BLaER1 treated with 17β-estradiol and CSF1 and Interleukin-3, amounts not matched to agents 10 nM and 100 nM (cell line): ENCODE measurements at regions not wholly inside any gene's neighbourhood (a gene's known extent, or its start where the extent isn't known, plus 50 kb on each side); places are given as distances from the start of the nearest gene placed in this dataset.

Source experiments
- H3K27ac ChIP-seq, 11 experiments: shearing (Covaris generic); formaldehyde crosslinking; 2 replicates each; pipeline ENCODE4 v1.8.1; 2022
- H3K27me3 ChIP-seq, 11 experiments: shearing (Covaris generic); formaldehyde crosslinking; 2 replicates each; pipeline ENCODE4 v1.8.1; 2022
- H3K36me3 ChIP-seq, 11 experiments: shearing (Covaris generic); formaldehyde crosslinking; 2 replicates each; pipeline ENCODE4 v1.8.1; 2022
- H3K4me1 ChIP-seq, 10 experiments: shearing (Covaris generic); formaldehyde crosslinking; 2 replicates each; pipeline ENCODE4 v1.8.1; 2022
- H3K4me2 ChIP-seq, 11 experiments: shearing (Covaris generic); formaldehyde crosslinking; 2 replicates each; pipeline ENCODE4 v1.8.1; 2022
- H3K4me3 ChIP-seq, 10 experiments: shearing (Covaris generic); formaldehyde crosslinking; 2 replicates each; pipeline ENCODE4 v1.8.1; 2022
- H3K9ac ChIP-seq, 11 experiments: shearing (Covaris generic); formaldehyde crosslinking; 2 replicates each; pipeline ENCODE4 v1.8.1; 2022
- H3K9me3 ChIP-seq, 11 experiments: shearing (Covaris generic); formaldehyde crosslinking; replicated peaks in 1 of 11; 2 replicates each; pipeline ENCODE4 v1.8.1; 2022
- H4K20me1 ChIP-seq, 11 experiments: shearing (Covaris generic); formaldehyde crosslinking; 2 replicates each; pipeline ENCODE4 v1.8.1; 2022
- Cebpa-rat ChIP-seq, 11 experiments: shearing (Covaris generic); IDR thresholded peaks; 2 replicates each; pipeline ENCODE4 v1.8.1; 2022

DNA sequence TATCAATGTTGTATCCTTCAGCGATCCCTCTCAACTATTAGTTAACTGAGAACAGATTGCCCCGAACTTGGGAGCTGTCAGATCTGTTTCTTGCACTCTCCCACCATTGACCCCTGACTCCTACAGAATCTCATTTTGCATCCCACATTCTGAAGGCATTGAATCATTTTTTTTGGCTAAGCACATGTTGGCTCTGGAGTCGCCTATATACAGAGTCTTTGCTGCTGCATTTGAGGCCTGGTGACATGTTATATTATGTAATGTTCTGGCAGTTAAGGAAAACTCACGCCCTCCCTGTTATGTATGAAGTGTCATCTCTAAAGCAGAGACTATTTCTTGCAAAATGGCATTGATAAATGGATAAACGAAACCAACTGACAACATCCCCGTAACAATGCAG, 159.2 kb upstream of the ITGB1 start:
- H4K20me1 ChIP-seq: no peaks in the 10 kb centered on the region
- peak overlapping the region in 2 of 11 experiments; percentile 20 to 34; a peak in 3 of 22 replicates for H3K27ac ChIP-seq
- peaks cover 0 to 8% (median 0%) of the 10 kb centered on the region in 11 experiments; a peak in 2 of 22 replicates for H3K9me3 ChIP-seq
- no peak overlapping the region for H3K9ac ChIP-seq
- H3K4me2 ChIP-seq: peak overlapping the region in 9 of 11 experiments; percentile 28 to 48 (median 33); a peak in 15 of 22 replicates
- H3K36me3 ChIP-seq: no peaks in the 10 kb centered on the region
- no peak overlapping the region for H3K4me3 ChIP-seq
- H3K4me1 ChIP-seq: peaks cover 26 to 57% (median 43%) of the 10 kb centered on the region in 10 experiments
- H3K27me3 ChIP-seq: no peaks in the 10 kb centered on the region
- TF ChIP-seq Cebpa-rat (IDR thresholded peaks at IDR 0.05): no peak

DNA sequence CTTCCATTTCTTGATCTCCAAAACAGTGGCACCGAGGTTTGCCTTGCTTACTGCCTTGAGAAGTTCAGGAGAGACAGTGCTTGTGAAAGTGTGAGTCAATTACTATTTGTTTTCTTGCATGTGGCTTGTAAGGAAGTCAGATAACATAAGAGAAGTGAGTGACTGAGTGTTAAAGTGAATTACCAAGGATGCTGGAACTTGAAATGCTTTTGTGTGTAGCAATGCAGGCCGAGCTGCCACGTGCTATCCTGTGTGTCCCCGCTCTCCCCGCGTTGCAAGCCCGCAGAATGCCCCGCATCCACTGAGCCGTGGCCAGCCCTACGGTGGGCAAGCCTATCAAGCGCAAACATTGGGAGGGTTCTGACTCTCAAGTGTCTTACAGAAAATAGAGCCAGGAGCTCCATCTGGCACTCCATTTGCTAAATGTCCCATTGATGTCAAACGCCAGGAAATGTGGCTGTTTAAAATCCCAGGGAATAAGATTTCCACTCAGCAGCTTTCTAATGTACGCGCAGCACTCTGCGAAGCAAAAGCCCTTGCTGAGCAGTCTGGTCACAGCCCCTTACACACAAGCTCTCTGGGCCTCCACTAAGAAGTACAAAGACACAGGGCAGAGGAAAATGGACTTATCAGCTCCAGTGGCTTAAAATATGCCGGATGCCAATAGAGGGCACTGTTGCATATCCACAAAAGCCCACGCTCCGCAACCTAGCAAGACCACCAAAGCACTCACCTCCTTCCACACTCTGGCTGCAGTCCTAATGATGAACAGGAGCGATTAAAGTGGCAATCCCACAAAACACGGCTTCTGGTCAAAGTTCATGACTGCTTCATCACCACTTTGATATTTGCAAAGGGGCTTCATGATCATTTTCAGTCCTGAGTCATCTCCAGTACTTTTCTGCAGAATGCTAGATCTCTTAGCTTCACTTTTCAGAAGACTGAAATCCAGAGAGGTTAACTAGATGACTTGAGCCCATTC, 158.0 kb upstream of the ITGB1 start:
- H3K27me3 ChIP-seq: no peaks in the 10 kb centered on the region
- TF ChIP-seq Cebpa-rat (IDR thresholded peaks at IDR 0.05): no peak
- peaks cover 33 to 64% (median 49%) of the 10 kb centered on the region in 10 experiments for H3K4me1 ChIP-seq
- H4K20me1 ChIP-seq: no peaks in the 10 kb centered on the region
- H3K9me3 ChIP-seq: peaks cover 0 to 10% (median 0%) of the 10 kb centered on the region in 11 experiments; a peak in 3 of 22 replicates
- peak overlapping the region in 6 of 11 experiments; percentile 3 to 29 (median 18); a peak in 6 of 22 replicates for H3K27ac ChIP-seq
- no peaks in the 10 kb centered on the region for H3K36me3 ChIP-seq
- H3K4me2 ChIP-seq: peak overlapping the region in 10 of 11 experiments; percentile 4 to 76 (median 47); a peak in 17 of 22 replicates
- H3K4me3 ChIP-seq: no peak overlapping the region
- no peak overlapping the region for H3K9ac ChIP-seq

GRCh38 chr10:33114451-33114952, 156.5 kb upstream of the ITGB1 start:
- H3K9ac ChIP-seq: no peak overlapping the region
- peaks cover 48 to 79% (median 64%) of the 10 kb centered on the region in 10 experiments for H3K4me1 ChIP-seq
- H3K4me2 ChIP-seq: peak overlapping the region; percentile 37 to 76 (median 65)
- H3K27ac ChIP-seq: peak overlapping the region in 9 of 11 experiments; percentile 11 to 57 (median 45); a peak in 14 of 22 replicates
- no peaks in the 10 kb centered on the region for H3K36me3 ChIP-seq
- H3K4me3 ChIP-seq: no peak overlapping the region
- peaks cover 0 to 10% (median 0%) of the 10 kb centered on the region in 11 experiments; a peak in 3 of 22 replicates for H3K9me3 ChIP-seq
- H4K20me1 ChIP-seq: no peaks in the 10 kb centered on the region
- TF ChIP-seq Cebpa-rat (IDR thresholded peaks at IDR 0.05): peak in 6 of 11 experiments; percentile 36 to 75 (median 59); a peak in 8 of 22 replicates
- H3K27me3 ChIP-seq: no peaks in the 10 kb centered on the region

GRCh38 chr10:33113466-33113865, 155.4 kb upstream of the ITGB1 start:
- no peak for TF ChIP-seq Cebpa-rat (IDR thresholded peaks at IDR 0.05)
- peak overlapping the region in 4 of 11 experiments; percentile 45 to 57 (median 53); a peak in 2 of 22 replicates for H3K27ac ChIP-seq
- peaks cover 48 to 89% (median 73%) of the 10 kb centered on the region in 10 experiments for H3K4me1 ChIP-seq

DNA sequence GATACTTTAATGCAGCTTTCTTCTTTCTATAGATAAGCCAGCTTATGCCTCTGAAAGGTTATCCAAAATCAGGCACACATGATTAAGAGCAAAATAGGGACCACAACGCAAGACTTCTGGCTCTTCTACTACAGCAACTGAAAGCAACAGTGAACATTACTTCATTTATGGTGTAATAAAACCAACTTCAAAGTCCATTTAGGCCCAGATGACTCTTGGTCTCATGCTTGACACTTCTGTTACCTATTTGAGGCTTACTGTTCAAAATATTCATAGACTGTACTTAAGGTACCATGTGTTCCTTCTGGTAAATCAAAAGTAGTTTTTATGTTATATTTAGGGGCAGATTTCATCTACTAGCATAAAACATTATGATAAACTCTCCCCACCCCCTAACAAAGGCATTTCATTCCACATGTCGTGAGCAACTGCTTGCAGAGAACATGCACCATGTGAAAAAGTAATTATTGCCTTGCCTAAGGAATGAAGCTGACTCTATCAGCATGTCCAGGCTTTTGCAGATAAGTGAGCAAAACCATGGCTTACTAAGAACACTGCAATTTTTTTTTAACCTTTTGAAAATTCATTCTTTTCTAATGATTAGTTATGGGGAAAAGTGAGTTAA, 154.9 kb upstream of the ITGB1 start:
- Histone ChIP-seq H3K4me1 (peaks cover 48 to 84% (median 69%) of the 10 kb centered on the region in 10 experiments), H3K4me2 (peak overlapping the region in 2 of 11 experiments; percentile 49 to 76; a peak in 3 of 22 replicates), H3K27ac (no peak overlapping the region)

More at GRCh38 chr10:33113466-33113865, 155.4 kb upstream of the ITGB1 start:
- Histone ChIP-seq H3K4me3 (no peak overlapping the region), H3K4me2 (peak overlapping the region in 10 of 11 experiments; percentile 37 to 76 (median 66); a peak in 15 of 22 replicates), H3K27me3 (no peaks in the 10 kb centered on the region), H3K9me3 (peaks cover 0 to 11% (median 3%) of the 10 kb centered on the region in 11 experiments; a peak in 3 of 22 replicates), H3K9ac (no peak overlapping the region), H3K36me3 (no peaks in the 10 kb centered on the region), H4K20me1 (no peaks in the 10 kb centered on the region)

GRCh38 chr10:33111488-33112051, 153.5 kb upstream of the ITGB1 start:
- Histone ChIP-seq H3K27me3 (no peaks in the 10 kb centered on the region), H4K20me1 (no peaks in the 10 kb centered on the region), H3K9ac (no peak overlapping the region), H3K27ac (no peak overlapping the region), H3K36me3 (no peaks in the 10 kb centered on the region), H3K4me3 (no peak overlapping the region), H3K4me2 (peak overlapping the region in 10 of 11 experiments; percentile 28 to 76 (median 69); a peak in 10 of 22 replicates), H3K4me1 (peaks cover 48 to 72% (median 59%) of the 10 kb centered on the region in 10 experiments), H3K9me3 (peaks cover 0 to 18% (median 5%) of the 10 kb centered on the region in 11 experiments; a peak in 9 of 22 replicates)
- no peak for TF ChIP-seq Cebpa-rat (IDR thresholded peaks at IDR 0.05)

More for the DNA sequence above, 154.9 kb upstream of the ITGB1 start:
- no peak for TF ChIP-seq Cebpa-rat (IDR thresholded peaks at IDR 0.05)
- peaks cover 0 to 12% (median 4%) of the 10 kb centered on the region in 11 experiments; a peak in 3 of 22 replicates for H3K9me3 ChIP-seq
- H4K20me1 ChIP-seq: no peaks in the 10 kb centered on the region
- no peaks in the 10 kb centered on the region for H3K36me3 ChIP-seq
- no peak overlapping the region for H3K9ac ChIP-seq
- H3K4me3 ChIP-seq: no peak overlapping the region
- no peaks in the 10 kb centered on the region for H3K27me3 ChIP-seq

GRCh38 chr10:33109788-33110469, 151.9 kb upstream of the ITGB1 start:
- Histone ChIP-seq H3K36me3 (no peaks in the 10 kb centered on the region), H3K4me3 (no peak overlapping the region), H3K27me3 (no peaks in the 10 kb centered on the region), H3K4me2 (peak overlapping the region; percentile 46 to 76 (median 70)), H3K4me1 (peaks cover 37 to 55% (median 47%) of the 10 kb centered on the region in 10 experiments), H3K9ac (peak overlapping the region in 2 of 11 experiments; percentile 32 to 49; a peak in 4 of 22 replicates), H3K9me3 (peaks cover 5 to 26% (median 14%) of the 10 kb centered on the region in 11 experiments; a peak in 19 of 22 replicates), H4K20me1 (no peaks in the 10 kb centered on the region), H3K27ac (peak overlapping the region in 7 of 11 experiments; percentile 32 to 66 (median 52); a peak in 13 of 22 replicates)
- peak in 4 of 11 experiments; percentile 21 to 62 (median 36); a peak in 4 of 22 replicates for TF ChIP-seq Cebpa-rat (IDR thresholded peaks at IDR 0.05)
